ENCODE measurements at regions not wholly inside any gene's neighbourhood (a gene's known extent, or its start where the extent isn't known, plus 50 kb on each side); places are given as distances from the start of the nearest gene placed in this dataset.
"Not testable (repeated sequence)": the region's sequence is repeated elsewhere in the genome, so short reads cannot be mapped to it uniquely, and the experiment has no call there.

GRCh38 chr3:147299656-147300055 is 106.7 kb downstream of the ZIC4 start:
- Histone ChIP-seq H3K4me1 (ENCODE audit: insufficient read depth, low read length) (no peaks in the 10 kb centered on the region), H3K4me2 (ENCODE audit: insufficient read depth, low read length) (no peak overlapping the region), H3K36me3 (ENCODE audit: insufficient read depth, low read length) (no peaks in the 10 kb centered on the region), H4K20me1 (ENCODE audit: insufficient read depth, low read length) (no peaks in the 10 kb centered on the region), H3K27ac (ENCODE audit: low read length) (no peak overlapping the region), H3K4me3 (ENCODE audit: low read depth in 1 of 2, low read length in 2 of 2) (no peak overlapping the region), H3K9me3 (ENCODE audit: insufficient read depth, low read length, severe bottlenecking) (no peaks in the 10 kb centered on the region), H2AFZ (ENCODE audit: low read depth, low read length) (no peak overlapping the region), H3K9ac (ENCODE audit: low read depth, low read length) (no peak overlapping the region), H3K79me2 (ENCODE audit: insufficient read depth, low read length) (no peaks in the 10 kb centered on the region), H3K27me3 (ENCODE audit: insufficient read depth, low read length, poor library complexity) (no peaks in the 10 kb centered on the region)
- no peak for ATAC-seq (ENCODE audit: insufficient read depth, low read depth)
- TF ChIP-seq EZH2 (IDR thresholded peaks at IDR 0.05; ENCODE audit: borderline replicate concordance, low read depth, low read length, severe bottlenecking): no peak
- TF ChIP-seq, protein P1, sequence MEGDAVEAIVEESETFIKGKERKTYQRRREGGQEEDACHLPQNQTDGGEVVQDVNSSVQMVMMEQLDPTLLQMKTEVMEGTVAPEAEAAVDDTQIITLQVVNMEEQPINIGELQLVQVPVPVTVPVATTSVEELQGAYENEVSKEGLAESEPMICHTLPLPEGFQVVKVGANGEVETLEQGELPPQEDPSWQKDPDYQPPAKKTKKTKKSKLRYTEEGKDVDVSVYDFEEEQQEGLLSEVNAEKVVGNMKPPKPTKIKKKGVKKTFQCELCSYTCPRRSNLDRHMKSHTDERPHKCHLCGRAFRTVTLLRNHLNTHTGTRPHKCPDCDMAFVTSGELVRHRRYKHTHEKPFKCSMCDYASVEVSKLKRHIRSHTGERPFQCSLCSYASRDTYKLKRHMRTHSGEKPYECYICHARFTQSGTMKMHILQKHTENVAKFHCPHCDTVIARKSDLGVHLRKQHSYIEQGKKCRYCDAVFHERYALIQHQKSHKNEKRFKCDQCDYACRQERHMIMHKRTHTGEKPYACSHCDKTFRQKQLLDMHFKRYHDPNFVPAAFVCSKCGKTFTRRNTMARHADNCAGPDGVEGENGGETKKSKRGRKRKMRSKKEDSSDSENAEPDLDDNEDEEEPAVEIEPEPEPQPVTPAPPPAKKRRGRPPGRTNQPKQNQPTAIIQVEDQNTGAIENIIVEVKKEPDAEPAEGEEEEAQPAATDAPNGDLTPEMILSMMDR (IDR thresholded peaks at IDR 0.05; ENCODE audit: borderline replicate concordance, extremely low read depth, low read length, poor library complexity, severe bottlenecking): no peak
- no peak for DNase-seq

GRCh38 chr3:147298511-147298982 is 107.8 kb downstream of the ZIC4 start:
- no peak overlapping the region for H3K9ac ChIP-seq (ENCODE audit: low read depth, low read length)
- H3K27ac ChIP-seq (ENCODE audit: low read length): no peak overlapping the region
- TF ChIP-seq EZH2 (IDR thresholded peaks at IDR 0.05; ENCODE audit: borderline replicate concordance, low read depth, low read length, severe bottlenecking): no peak
- TF ChIP-seq, protein P1 (IDR thresholded peaks at IDR 0.05; ENCODE audit: borderline replicate concordance, extremely low read depth, low read length, poor library complexity, severe bottlenecking): no peak
- H3K4me3 ChIP-seq (ENCODE audit: low read depth in 1 of 2, low read length in 2 of 2): no peak overlapping the region
- H3K4me1 ChIP-seq (ENCODE audit: insufficient read depth, low read length): no peaks in the 10 kb centered on the region
- no peaks in the 10 kb centered on the region for H3K79me2 ChIP-seq (ENCODE audit: insufficient read depth, low read length)
- H3K27me3 ChIP-seq (ENCODE audit: insufficient read depth, low read length, poor library complexity): no peaks in the 10 kb centered on the region
- H3K9me3 ChIP-seq (ENCODE audit: insufficient read depth, low read length, severe bottlenecking): no peaks in the 10 kb centered on the region
- H2AFZ ChIP-seq (ENCODE audit: low read depth, low read length): no peak overlapping the region
- ATAC-seq (ENCODE audit: insufficient read depth, low read depth) (no peak), DNase-seq (no peak)
- no peak overlapping the region for H3K4me2 ChIP-seq (ENCODE audit: insufficient read depth, low read length)
- no peaks in the 10 kb centered on the region for H4K20me1 ChIP-seq (ENCODE audit: insufficient read depth, low read length)
- H3K36me3 ChIP-seq (ENCODE audit: insufficient read depth, low read length): no peaks in the 10 kb centered on the region

GRCh38 chr3:147297761-147298350 is 108.5 kb downstream of the ZIC4 start:
- Histone ChIP-seq H3K4me3 (ENCODE audit: low read depth in 1 of 2, low read length in 2 of 2) (no peak overlapping the region), H3K79me2 (ENCODE audit: insufficient read depth, low read length) (no peaks in the 10 kb centered on the region), H3K4me1 (ENCODE audit: insufficient read depth, low read length) (no peaks in the 10 kb centered on the region), H3K27ac (ENCODE audit: low read length) (no peak overlapping the region), H2AFZ (ENCODE audit: low read depth, low read length) (no peak overlapping the region), H3K4me2 (ENCODE audit: insufficient read depth, low read length) (no peak overlapping the region), H3K36me3 (ENCODE audit: insufficient read depth, low read length) (no peaks in the 10 kb centered on the region), H3K9ac (ENCODE audit: low read depth, low read length) (no peak overlapping the region), H4K20me1 (ENCODE audit: insufficient read depth, low read length) (no peaks in the 10 kb centered on the region), H3K9me3 (ENCODE audit: insufficient read depth, low read length, severe bottlenecking) (no peaks in the 10 kb centered on the region), H3K27me3 (ENCODE audit: insufficient read depth, low read length, poor library complexity) (no peaks in the 10 kb centered on the region)
- DNase-seq (no peak), ATAC-seq (ENCODE audit: insufficient read depth, low read depth) (no peak)
- TF ChIP-seq, protein P1 (IDR thresholded peaks at IDR 0.05; ENCODE audit: borderline replicate concordance, extremely low read depth, low read length, poor library complexity, severe bottlenecking): no peak
- no peak for TF ChIP-seq EZH2 (IDR thresholded peaks at IDR 0.05; ENCODE audit: borderline replicate concordance, low read depth, low read length, severe bottlenecking)

DNA sequence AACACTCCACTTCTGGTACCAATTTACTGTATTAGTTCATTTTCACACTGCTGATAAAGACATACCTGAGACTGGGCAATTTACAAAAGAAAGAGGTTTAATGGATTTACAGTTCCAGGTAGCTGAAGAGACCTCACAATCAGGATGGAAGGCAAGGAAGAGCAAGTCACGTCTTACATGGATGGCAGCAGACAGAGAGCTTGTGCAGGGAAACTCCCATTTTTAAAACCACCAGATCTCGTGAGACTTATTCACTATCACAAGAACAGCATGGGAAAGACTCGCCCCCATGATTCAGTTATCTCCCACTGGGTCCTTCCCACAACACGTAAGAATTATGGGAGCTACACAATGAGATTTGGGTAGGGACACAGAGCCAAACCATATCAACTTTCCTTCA is 119.0 kb downstream of the ZIC4 start:
- not testable (repeated sequence) for H2AFZ ChIP-seq (ENCODE audit: low read depth, low read length); H3K9ac ChIP-seq (ENCODE audit: low read depth, low read length); H3K4me2 ChIP-seq (ENCODE audit: insufficient read depth, low read length); ATAC-seq (ENCODE audit: insufficient read depth, low read depth); H3K27me3 ChIP-seq (ENCODE audit: insufficient read depth, low read length, poor library complexity); H4K20me1 ChIP-seq (ENCODE audit: insufficient read depth, low read length); H3K27ac ChIP-seq (ENCODE audit: low read length); H3K36me3 ChIP-seq (ENCODE audit: insufficient read depth, low read length); H3K4me3 ChIP-seq (ENCODE audit: low read depth in 1 of 2, low read length in 2 of 2); DNase-seq; H3K4me1 ChIP-seq (ENCODE audit: insufficient read depth, low read length); H3K79me2 ChIP-seq (ENCODE audit: insufficient read depth, low read length)
- peaks cover 11% of the 10 kb centered on the region for H3K9me3 ChIP-seq (ENCODE audit: insufficient read depth, low read length, severe bottlenecking)
